ENCODE measurements at regions not wholly inside any gene's neighbourhood (a gene's known extent, or its start where the extent isn't known, plus 50 kb on each side); places are given as distances from the start of the nearest gene placed in this dataset.
"Not testable (repeated sequence)": the region's sequence is repeated elsewhere in the genome, so short reads cannot be mapped to it uniquely, and the experiment has no call there.

DNA sequence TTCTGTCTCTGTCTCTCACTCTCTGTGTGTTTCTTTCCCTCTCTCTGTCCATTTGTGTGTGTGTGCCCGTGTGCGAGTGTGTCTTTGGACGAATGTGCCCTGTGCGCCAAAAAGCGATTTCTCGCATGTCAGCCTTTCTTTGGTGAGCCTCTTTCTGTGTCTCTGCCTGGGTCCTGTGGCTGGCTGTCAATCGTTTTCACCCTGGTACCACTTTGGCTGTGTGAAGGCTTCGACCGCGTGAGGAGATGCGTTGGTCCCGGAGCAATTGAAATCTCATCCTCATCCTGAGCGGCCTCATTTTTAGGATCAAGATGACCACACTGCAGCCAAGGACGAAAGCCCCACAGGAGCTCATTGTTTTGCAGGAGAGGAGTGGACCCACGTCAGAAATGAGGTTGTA, 288.9 kb upstream of the ZNF337 start:
- H3K9me3 ChIP-seq (replicated peaks; ENCODE audit: insufficient read depth, low read length): no peaks in the 10 kb centered on the region
- no peak overlapping the region for H3K27ac ChIP-seq (ENCODE audit: low read length)
- H3K4me2 ChIP-seq (ENCODE audit: low read depth, low read length): no peak overlapping the region
- no peak overlapping the region for H2AFZ ChIP-seq (ENCODE audit: low read length)
- H3K9ac ChIP-seq (ENCODE audit: low read length): no peak overlapping the region
- H3K36me3 ChIP-seq (replicated peaks; ENCODE audit: insufficient read depth, low read length): no peaks in the 10 kb centered on the region
- H3K9me2 ChIP-seq (replicated peaks; ENCODE audit: insufficient read depth, low read length): no peaks in the 10 kb centered on the region
- H3K4me3 ChIP-seq (ENCODE audit: low read length): no peak overlapping the region
- TF ChIP-seq EZH2 (optimal IDR thresholded peaks at IDR 0.05; ENCODE audit: low read depth, low read length) (no peak), EZH2phosphoT487 (IDR thresholded peaks at IDR 0.05; ENCODE audit: low read length) (no peak)
- TF ChIP-seq, protein P1, sequence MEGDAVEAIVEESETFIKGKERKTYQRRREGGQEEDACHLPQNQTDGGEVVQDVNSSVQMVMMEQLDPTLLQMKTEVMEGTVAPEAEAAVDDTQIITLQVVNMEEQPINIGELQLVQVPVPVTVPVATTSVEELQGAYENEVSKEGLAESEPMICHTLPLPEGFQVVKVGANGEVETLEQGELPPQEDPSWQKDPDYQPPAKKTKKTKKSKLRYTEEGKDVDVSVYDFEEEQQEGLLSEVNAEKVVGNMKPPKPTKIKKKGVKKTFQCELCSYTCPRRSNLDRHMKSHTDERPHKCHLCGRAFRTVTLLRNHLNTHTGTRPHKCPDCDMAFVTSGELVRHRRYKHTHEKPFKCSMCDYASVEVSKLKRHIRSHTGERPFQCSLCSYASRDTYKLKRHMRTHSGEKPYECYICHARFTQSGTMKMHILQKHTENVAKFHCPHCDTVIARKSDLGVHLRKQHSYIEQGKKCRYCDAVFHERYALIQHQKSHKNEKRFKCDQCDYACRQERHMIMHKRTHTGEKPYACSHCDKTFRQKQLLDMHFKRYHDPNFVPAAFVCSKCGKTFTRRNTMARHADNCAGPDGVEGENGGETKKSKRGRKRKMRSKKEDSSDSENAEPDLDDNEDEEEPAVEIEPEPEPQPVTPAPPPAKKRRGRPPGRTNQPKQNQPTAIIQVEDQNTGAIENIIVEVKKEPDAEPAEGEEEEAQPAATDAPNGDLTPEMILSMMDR (IDR thresholded peaks at IDR 0.05; ENCODE audit: low read length): no peak
- H3K4me1 ChIP-seq (ENCODE audit: low read length): no peaks in the 10 kb centered on the region
- no peaks in the 10 kb centered on the region for H3F3A ChIP-seq (ENCODE audit: insufficient read depth, low read length)
- H3K79me2 ChIP-seq (ENCODE audit: low read length): no peaks in the 10 kb centered on the region
- no peak for DNase-seq
- no peaks in the 10 kb centered on the region for H3K27me3 ChIP-seq (replicated peaks; ENCODE audit: insufficient read depth, low read length)
- H4K20me1 ChIP-seq (ENCODE audit: insufficient read depth, low read length): no peaks in the 10 kb centered on the region

DNA sequence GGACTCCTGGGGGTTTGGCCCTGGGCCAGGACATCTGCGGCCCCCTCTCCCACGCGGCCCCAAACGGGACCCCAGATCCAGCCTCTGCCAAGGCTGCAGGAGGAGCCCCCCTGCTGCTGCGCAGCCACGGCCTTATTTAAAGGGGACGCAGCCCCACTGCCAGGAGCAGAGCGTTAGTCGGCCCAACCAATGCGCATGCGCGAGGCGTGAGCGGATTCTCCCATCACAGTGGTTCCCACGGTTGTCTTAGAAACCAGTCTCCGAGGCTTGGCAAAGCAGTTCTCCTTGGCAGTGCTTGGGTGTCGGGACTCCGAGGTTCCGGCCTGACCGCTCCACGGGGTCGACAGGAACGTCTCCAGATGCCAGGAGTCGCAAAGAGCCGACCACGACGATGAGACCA, 288.3 kb upstream of the ZNF337 start:
- H3K9me3 ChIP-seq (replicated peaks; ENCODE audit: insufficient read depth, low read length): no peaks in the 10 kb centered on the region
- no peak overlapping the region for H2AFZ ChIP-seq (ENCODE audit: low read length)
- H3K4me2 ChIP-seq (ENCODE audit: low read depth, low read length): no peak overlapping the region
- no peaks in the 10 kb centered on the region for H3K4me1 ChIP-seq (ENCODE audit: low read length)
- H4K20me1 ChIP-seq (ENCODE audit: insufficient read depth, low read length): no peaks in the 10 kb centered on the region
- DNase-seq: no peak
- no peaks in the 10 kb centered on the region for H3K36me3 ChIP-seq (replicated peaks; ENCODE audit: insufficient read depth, low read length)
- H3K4me3 ChIP-seq (ENCODE audit: low read length): no peak overlapping the region
- no peaks in the 10 kb centered on the region for H3F3A ChIP-seq (ENCODE audit: insufficient read depth, low read length)
- no peak overlapping the region for H3K9ac ChIP-seq (ENCODE audit: low read length)
- no peaks in the 10 kb centered on the region for H3K79me2 ChIP-seq (ENCODE audit: low read length)
- H3K9me2 ChIP-seq (replicated peaks; ENCODE audit: insufficient read depth, low read length): no peaks in the 10 kb centered on the region
- no peaks in the 10 kb centered on the region for H3K27me3 ChIP-seq (replicated peaks; ENCODE audit: insufficient read depth, low read length)
- no peak overlapping the region for H3K27ac ChIP-seq (ENCODE audit: low read length)
- TF ChIP-seq, protein P1 (IDR thresholded peaks at IDR 0.05; ENCODE audit: low read length): no peak
- TF ChIP-seq EZH2phosphoT487 (IDR thresholded peaks at IDR 0.05; ENCODE audit: low read length): no peak
- TF ChIP-seq EZH2 (optimal IDR thresholded peaks at IDR 0.05; ENCODE audit: low read depth, low read length): no peak

DNA sequence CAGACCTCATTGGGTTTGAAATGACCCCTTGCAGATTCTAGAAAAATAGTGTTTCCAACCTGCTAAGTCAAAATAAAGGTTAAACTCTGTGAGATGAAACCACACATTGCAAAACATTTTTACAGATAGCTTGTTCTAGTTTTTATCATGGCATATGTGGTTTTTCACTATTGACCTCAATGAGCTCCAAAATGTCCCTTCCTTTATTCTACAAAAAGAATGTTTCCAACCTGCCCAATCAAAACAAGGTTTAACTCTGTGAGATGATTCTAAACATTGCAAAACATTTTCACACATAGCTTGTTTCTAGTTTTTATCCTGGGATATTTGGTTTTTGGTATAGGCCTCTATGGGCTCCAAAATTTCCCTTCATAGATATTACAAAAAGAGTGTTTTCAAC, 286.0 kb upstream of the ZNF337 start:
- not testable (repeated sequence) for H3K4me3 ChIP-seq (ENCODE audit: low read length); DNase-seq; H2AFZ ChIP-seq (ENCODE audit: low read length); H3F3A ChIP-seq (ENCODE audit: insufficient read depth, low read length); H4K20me1 ChIP-seq (ENCODE audit: insufficient read depth, low read length); H3K4me1 ChIP-seq (ENCODE audit: low read length); H3K36me3 ChIP-seq (replicated peaks; ENCODE audit: insufficient read depth, low read length); H3K27me3 ChIP-seq (replicated peaks; ENCODE audit: insufficient read depth, low read length); H3K79me2 ChIP-seq (ENCODE audit: low read length); H3K4me2 ChIP-seq (ENCODE audit: low read depth, low read length); H3K9me2 ChIP-seq (replicated peaks; ENCODE audit: insufficient read depth, low read length); H3K9ac ChIP-seq (ENCODE audit: low read length); H3K27ac ChIP-seq (ENCODE audit: low read length); H3K9me3 ChIP-seq (replicated peaks; ENCODE audit: insufficient read depth, low read length)

DNA sequence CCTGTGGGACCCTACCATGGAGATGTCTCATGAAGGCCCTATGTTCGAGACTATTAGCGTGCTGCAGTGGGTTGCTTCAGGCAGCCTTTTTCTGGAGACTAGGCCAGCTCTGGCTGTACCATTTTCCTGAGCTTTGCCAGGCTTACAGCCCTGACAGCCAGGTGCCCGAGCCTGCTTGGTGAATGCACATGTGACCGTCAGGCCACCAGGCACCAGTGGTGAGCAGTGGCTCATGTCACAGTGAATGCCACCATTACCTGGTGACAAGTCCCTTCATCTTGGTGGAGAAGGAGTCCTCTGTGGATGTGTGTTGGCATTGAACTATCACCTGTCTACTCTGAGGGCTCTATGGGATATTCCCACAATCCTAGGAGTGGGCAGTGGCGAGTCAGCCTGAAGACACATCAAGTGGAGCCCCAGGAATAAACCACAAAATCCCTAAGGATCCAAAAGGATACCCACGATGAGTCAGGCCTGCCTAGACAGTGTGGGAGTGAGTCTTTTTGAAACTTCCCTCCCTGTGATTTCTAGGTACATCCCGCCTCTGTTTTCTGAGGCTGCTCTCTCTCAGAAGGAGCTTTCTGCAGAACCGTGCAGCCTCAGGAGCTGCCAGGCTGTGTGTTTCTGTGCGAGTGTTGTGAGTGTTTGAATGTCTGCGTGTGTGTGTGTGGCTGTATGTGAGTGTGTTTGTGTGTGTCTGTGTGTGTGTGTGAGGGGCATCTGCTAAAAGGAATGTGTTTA, 282.0 kb upstream of the ZNF337 start:
- H3K9me3 ChIP-seq (replicated peaks; ENCODE audit: insufficient read depth, low read length); H3K9me2 ChIP-seq (replicated peaks; ENCODE audit: insufficient read depth, low read length); H3K4me2 ChIP-seq (ENCODE audit: low read depth, low read length); H3F3A ChIP-seq (ENCODE audit: insufficient read depth, low read length); H4K20me1 ChIP-seq (ENCODE audit: insufficient read depth, low read length); H3K4me1 ChIP-seq (ENCODE audit: low read length); H2AFZ ChIP-seq (ENCODE audit: low read length); H3K79me2 ChIP-seq (ENCODE audit: low read length); H3K27ac ChIP-seq (ENCODE audit: low read length); H3K27me3 ChIP-seq (replicated peaks; ENCODE audit: insufficient read depth, low read length); H3K9ac ChIP-seq (ENCODE audit: low read length); H3K36me3 ChIP-seq (replicated peaks; ENCODE audit: insufficient read depth, low read length); H3K4me3 ChIP-seq (ENCODE audit: low read length); DNase-seq: not testable (repeated sequence)

DNA sequence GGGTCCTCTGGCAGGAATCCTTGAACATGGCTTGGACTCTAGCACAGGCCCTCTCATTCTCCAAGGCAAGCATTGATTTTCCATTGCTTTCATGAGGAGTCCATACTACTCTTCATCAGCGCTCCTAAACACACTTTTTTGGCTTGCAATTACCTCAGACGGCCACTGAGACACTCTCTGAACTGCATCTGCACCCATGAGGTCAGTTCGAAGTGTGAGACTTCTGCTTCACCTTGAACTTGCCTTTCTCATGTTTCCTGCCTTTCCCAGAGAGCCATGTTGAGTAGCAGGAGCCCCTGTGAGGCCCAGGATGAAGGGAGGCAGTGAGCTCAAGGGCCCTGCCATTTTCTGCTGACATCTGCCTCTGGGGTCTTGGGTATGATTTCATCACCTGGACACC, 279.2 kb upstream of the ZNF337 start:
- not testable (repeated sequence) for H3K9ac ChIP-seq (ENCODE audit: low read length); H3K27ac ChIP-seq (ENCODE audit: low read length); H3K4me1 ChIP-seq (ENCODE audit: low read length); H3F3A ChIP-seq (ENCODE audit: insufficient read depth, low read length); H4K20me1 ChIP-seq (ENCODE audit: insufficient read depth, low read length); H3K4me2 ChIP-seq (ENCODE audit: low read depth, low read length); H3K9me3 ChIP-seq (replicated peaks; ENCODE audit: insufficient read depth, low read length); H3K79me2 ChIP-seq (ENCODE audit: low read length); H3K36me3 ChIP-seq (replicated peaks; ENCODE audit: insufficient read depth, low read length); H3K4me3 ChIP-seq (ENCODE audit: low read length); DNase-seq; H2AFZ ChIP-seq (ENCODE audit: low read length); H3K9me2 ChIP-seq (replicated peaks; ENCODE audit: insufficient read depth, low read length); H3K27me3 ChIP-seq (replicated peaks; ENCODE audit: insufficient read depth, low read length)

DNA sequence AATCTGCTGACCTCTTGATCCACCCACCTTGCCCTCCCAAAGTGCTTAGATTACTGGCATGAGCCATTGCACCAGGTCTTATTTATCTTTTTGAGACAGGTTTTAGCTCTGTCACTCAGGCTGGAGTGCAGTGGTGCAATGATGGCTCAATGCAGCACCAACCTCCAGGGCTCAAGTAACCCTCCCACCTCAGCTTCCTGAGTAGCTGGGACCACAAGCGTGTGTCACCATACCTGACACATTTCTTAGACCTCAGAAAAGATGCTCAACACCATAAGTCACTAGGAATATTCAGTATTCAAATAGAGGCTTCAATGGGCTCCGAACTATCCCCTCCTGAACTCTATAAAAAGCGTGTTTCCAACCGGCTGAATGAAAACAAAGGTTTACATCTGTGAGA, 268.6 kb upstream of the ZNF337 start:
- H3K4me2 ChIP-seq (ENCODE audit: low read depth, low read length); H3K9ac ChIP-seq (ENCODE audit: low read length); H3F3A ChIP-seq (ENCODE audit: insufficient read depth, low read length); H4K20me1 ChIP-seq (ENCODE audit: insufficient read depth, low read length); H3K79me2 ChIP-seq (ENCODE audit: low read length); H3K9me3 ChIP-seq (replicated peaks; ENCODE audit: insufficient read depth, low read length); H2AFZ ChIP-seq (ENCODE audit: low read length); H3K4me1 ChIP-seq (ENCODE audit: low read length); H3K9me2 ChIP-seq (replicated peaks; ENCODE audit: insufficient read depth, low read length); H3K27me3 ChIP-seq (replicated peaks; ENCODE audit: insufficient read depth, low read length); DNase-seq; H3K27ac ChIP-seq (ENCODE audit: low read length); H3K4me3 ChIP-seq (ENCODE audit: low read length); H3K36me3 ChIP-seq (replicated peaks; ENCODE audit: insufficient read depth, low read length): not testable (repeated sequence)

All from MM.1S (cell line).